ENCODE measurements at regions not wholly inside any gene's neighbourhood (a gene's known extent, or its start where the extent isn't known, plus 50 kb on each side); places are given as distances from the start of the nearest gene placed in this dataset.

- peak in 1 of 2 donors; percentile 53 for DNase-seq
- intact Hi-C loops (cut with DNase I; ENCODE audit: low total_unique reads), result no loop called here
- peaks cover 0 to 28% of the 10 kb centered on the region in 2 donors for H3K27me3 ChIP-seq
- no peaks in the 10 kb centered on the region for H3K9me3 ChIP-seq
- peaks cover 0 to 21% (median 5%) of the 10 kb centered on the region in 4 donors for H3K4me1 ChIP-seq
- no peaks in the 10 kb centered on the region for H3K36me3 ChIP-seq
- no peak overlapping the region for H3K27ac ChIP-seq
- no peak overlapping the region for H3K4me3 ChIP-seq
- no peak for TF ChIP-seq CTCF (IDR thresholded peaks at IDR 0.05)
Measured at GRCh38 chr10:71131508-71132088, 80.8 kb upstream of the UNC5B start.

- Histone ChIP-seq H3K36me3 (no peaks in the 10 kb centered on the region), H3K9me3 (no peaks in the 10 kb centered on the region), H3K4me1 (peaks cover 0 to 21% (median 5%) of the 10 kb centered on the region in 4 donors), H3K27me3 (peaks cover 0 to 28% of the 10 kb centered on the region in 2 donors), H3K4me3 (no peak overlapping the region), H3K27ac (no peak overlapping the region)
- DNase-seq, result peak in 1 of 2 donors; percentile 42
- no peak for TF ChIP-seq CTCF (IDR thresholded peaks at IDR 0.05)
- intact Hi-C loops (cut with DNase I; ENCODE audit: low total_unique reads), result no loop called here
Measured at GRCh38 chr10:71132321-71132810, 80.0 kb upstream of the UNC5B start.

GRCh38 chr10:71133710-71134686 lies 78.4 kb upstream of the UNC5B start:
- peak in 1 of 2 donors; percentile 44 for DNase-seq
- Histone ChIP-seq H3K9me3 (no peaks in the 10 kb centered on the region), H3K4me3 (no peak overlapping the region), H3K27ac (no peak overlapping the region), H3K36me3 (no peaks in the 10 kb centered on the region), H3K4me1 (peaks cover 0 to 17% (median 7%) of the 10 kb centered on the region in 4 donors), H3K27me3 (peaks cover 0 to 28% of the 10 kb centered on the region in 2 donors)
- intact Hi-C loops (cut with DNase I; ENCODE audit: low total_unique reads), result no loop called here
- no peak for TF ChIP-seq CTCF (IDR thresholded peaks at IDR 0.05)

- intact Hi-C loops (cut with DNase I; ENCODE audit: low total_unique reads), result no loop called here
- Histone ChIP-seq H3K4me1 (peaks cover 0 to 17% (median 7%) of the 10 kb centered on the region in 4 donors), H3K36me3 (no peaks in the 10 kb centered on the region), H3K9me3 (no peaks in the 10 kb centered on the region), H3K4me3 (no peak overlapping the region), H3K27me3 (peaks cover 0 to 28% of the 10 kb centered on the region in 2 donors), H3K27ac (no peak overlapping the region)
- peak in 1 of 2 donors; percentile 57 for DNase-seq
- no peak for TF ChIP-seq CTCF (IDR thresholded peaks at IDR 0.05)
Measured at GRCh38 chr10:71134732-71135211, 77.6 kb upstream of the UNC5B start.

- Histone ChIP-seq H3K27me3 (peaks cover 0 to 28% of the 10 kb centered on the region in 2 donors), H3K9me3 (no peaks in the 10 kb centered on the region), H3K4me1 (peaks cover 0 to 14% (median 4%) of the 10 kb centered on the region in 4 donors), H3K27ac (no peak overlapping the region), H3K4me3 (no peak overlapping the region), H3K36me3 (no peaks in the 10 kb centered on the region)
- no peak for DNase-seq
- TF ChIP-seq CTCF (IDR thresholded peaks at IDR 0.05), result no peak
- intact Hi-C loops (cut with DNase I; ENCODE audit: low total_unique reads), result no loop called here
Measured at GRCh38 chr10:71135236-71135635, 77.1 kb upstream of the UNC5B start.
